NOMO-1 treated with dmso at 0.1 percent for 144 hours (cell line): ENCODE measurements at regions not wholly inside any gene's neighbourhood (a gene's known extent, or its start where the extent isn't known, plus 50 kb on each side); places are given as distances from the start of the nearest gene placed in this dataset.

Source experiments
- DNase-seq: peaks from one replicate; lab custom pipeline; 2025; ENCODE audit not compliant: unreplicated experiment; lab: John Stamatoyannopoulos, UW

- no peak for DNase-seq
Measured at GRCh38 chr3:184505076-184505878, 56.3 kb upstream of the EPHB3 start.

- no peak for DNase-seq
Measured at GRCh38 chr3:184506561-184506991, 55.0 kb upstream of the EPHB3 start.

- DNase-seq: no peak
Measured at GRCh38 chr3:184508938-184509337, 52.6 kb upstream of the EPHB3 start.

DNA sequence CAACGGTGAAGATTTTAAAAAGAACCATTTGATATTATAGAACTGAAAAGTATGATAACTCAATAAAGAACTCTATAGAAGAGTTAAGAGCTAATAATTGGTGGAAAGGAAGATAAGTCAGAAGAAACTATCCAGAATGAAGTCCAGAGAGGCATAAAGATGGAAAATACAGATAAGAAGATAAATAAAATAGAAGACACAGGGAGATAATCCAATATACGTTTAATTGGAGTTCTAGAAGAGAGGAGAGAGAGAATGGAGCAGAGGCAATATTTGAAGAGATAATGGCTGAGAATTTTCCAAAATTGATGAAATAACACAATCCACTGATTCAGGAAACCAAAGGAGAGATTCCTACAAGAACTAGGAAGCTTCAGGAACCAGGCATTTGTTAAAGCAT lies 49.8 kb upstream of the EPHB3 start:
- no peak for DNase-seq
